HFFc6 (cell line): ENCODE measurements at regions not wholly inside any gene's neighbourhood (a gene's known extent, or its start where the extent isn't known, plus 50 kb on each side); places are given as distances from the start of the nearest gene placed in this dataset.

ENCODE experiments used
- DNase-seq: peaks from one replicate; pipeline ENCODE4 v3.0.0-alpha.2; 2018
- H3K27ac Mint-ChIP-seq: 2 replicates; pipeline ENCODE4 v1.8.0; 2020; ENCODE audit warnings: mild to moderate bottlenecking, mixed read lengths
- H3K27me3 Mint-ChIP-seq: 2 replicates; pipeline ENCODE4 v1.8.0; 2021; ENCODE audit warnings: mild to moderate bottlenecking, moderate library complexity, mixed read lengths; ENCODE audit not compliant: insufficient read depth
- H3K36me3 Mint-ChIP-seq: 2 replicates; pipeline ENCODE4 v1.8.0; 2021; ENCODE audit warnings: low read depth, mixed read lengths
- H3K4me1 Mint-ChIP-seq: 2 replicates; pipeline ENCODE4 v1.8.0; 2020; ENCODE audit warnings: low read depth, mixed read lengths
- H3K4me3 Mint-ChIP-seq: 2 replicates; pipeline ENCODE4 v1.8.0; 2020; ENCODE audit warnings: mild to moderate bottlenecking, moderate library complexity, mixed read lengths
- H3K9me3 Mint-ChIP-seq: 2 replicates; pipeline ENCODE4 v1.8.0; 2020; ENCODE audit warnings: mild to moderate bottlenecking, mixed read lengths
- TF ChIP-seq, protein P1 (sequence below): fragments of 200-600 bp; sonication (generic); IDR thresholded peaks from 2 replicates; pipeline ENCODE4 v1.5.0; 2021; ENCODE audit warnings: antibody characterized with exemption, mild to moderate bottlenecking

DNA sequence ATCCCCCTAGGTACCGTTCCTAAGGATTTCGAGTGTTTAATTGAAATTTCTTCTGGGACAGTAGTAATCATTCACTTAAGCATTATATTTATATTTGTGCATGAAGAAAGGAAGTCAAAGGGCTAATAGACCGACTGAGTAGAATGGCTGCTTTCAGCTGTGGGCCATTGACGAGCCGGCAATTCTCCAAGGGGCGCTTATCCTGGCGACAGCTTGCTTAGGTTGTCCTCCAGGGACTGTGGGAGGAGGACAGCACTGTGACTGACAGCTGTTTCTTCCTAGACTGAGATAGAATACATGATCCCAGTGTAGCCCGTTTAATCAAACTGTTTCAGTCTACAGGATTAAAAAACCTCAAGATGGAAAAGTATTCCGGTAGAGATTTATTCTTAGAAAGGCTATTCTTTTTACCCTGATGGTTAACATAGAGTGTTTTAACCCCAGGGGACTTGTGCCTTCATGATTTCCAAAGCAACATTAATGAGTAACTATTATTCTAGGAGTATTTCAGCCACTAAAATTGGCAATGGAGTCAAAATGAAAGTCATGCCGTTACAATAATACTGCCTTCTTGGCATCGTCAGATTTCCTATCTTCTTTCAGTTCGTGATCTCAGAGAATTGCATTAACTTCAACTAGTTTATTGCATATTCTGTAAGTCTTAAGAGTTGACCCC lies 943.1 kb upstream of the WWC1 start:
- H3K4me1 Mint-ChIP-seq = no peaks in the 10 kb centered on the region
- no peak for DNase-seq
- H3K27me3 Mint-ChIP-seq = no peaks in the 10 kb centered on the region
- no peak overlapping the region for H3K4me3 Mint-ChIP-seq
- TF ChIP-seq, protein P1, sequence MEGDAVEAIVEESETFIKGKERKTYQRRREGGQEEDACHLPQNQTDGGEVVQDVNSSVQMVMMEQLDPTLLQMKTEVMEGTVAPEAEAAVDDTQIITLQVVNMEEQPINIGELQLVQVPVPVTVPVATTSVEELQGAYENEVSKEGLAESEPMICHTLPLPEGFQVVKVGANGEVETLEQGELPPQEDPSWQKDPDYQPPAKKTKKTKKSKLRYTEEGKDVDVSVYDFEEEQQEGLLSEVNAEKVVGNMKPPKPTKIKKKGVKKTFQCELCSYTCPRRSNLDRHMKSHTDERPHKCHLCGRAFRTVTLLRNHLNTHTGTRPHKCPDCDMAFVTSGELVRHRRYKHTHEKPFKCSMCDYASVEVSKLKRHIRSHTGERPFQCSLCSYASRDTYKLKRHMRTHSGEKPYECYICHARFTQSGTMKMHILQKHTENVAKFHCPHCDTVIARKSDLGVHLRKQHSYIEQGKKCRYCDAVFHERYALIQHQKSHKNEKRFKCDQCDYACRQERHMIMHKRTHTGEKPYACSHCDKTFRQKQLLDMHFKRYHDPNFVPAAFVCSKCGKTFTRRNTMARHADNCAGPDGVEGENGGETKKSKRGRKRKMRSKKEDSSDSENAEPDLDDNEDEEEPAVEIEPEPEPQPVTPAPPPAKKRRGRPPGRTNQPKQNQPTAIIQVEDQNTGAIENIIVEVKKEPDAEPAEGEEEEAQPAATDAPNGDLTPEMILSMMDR = no peak
- no peaks in the 10 kb centered on the region for H3K36me3 Mint-ChIP-seq
- H3K9me3 Mint-ChIP-seq = peaks cover 4% of the 10 kb centered on the region; the same call in 1 of the 2 replicates
- H3K27ac Mint-ChIP-seq = no peak overlapping the region

DNA sequence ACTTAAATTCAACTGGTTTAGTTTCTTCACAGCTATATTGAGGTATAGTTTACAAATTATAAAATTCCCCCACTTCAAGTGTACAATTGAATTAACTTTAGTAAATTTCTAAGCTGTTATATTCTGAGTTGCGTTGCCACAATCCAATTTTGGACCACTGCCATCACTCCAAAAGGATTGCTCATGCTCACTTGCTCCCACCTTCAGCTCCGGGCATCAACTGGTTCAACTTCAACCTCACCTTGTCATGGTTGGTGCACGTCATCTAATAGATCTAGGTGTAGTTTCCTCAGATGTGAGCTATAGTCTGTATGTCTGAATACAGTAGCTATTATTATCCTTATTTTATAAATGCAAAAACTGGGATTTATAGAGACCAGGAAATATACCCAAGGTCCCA lies 942.5 kb upstream of the WWC1 start:
- Mint-ChIP-seq H3K4me3 (no peak overlapping the region), H3K36me3 (no peaks in the 10 kb centered on the region), H3K9me3 (peaks cover 7% of the 10 kb centered on the region), H3K4me1 (no peaks in the 10 kb centered on the region), H3K27ac (no peak overlapping the region), H3K27me3 (no peaks in the 10 kb centered on the region)
- TF ChIP-seq, protein P1 = no peak
- DNase-seq = no peak

DNA sequence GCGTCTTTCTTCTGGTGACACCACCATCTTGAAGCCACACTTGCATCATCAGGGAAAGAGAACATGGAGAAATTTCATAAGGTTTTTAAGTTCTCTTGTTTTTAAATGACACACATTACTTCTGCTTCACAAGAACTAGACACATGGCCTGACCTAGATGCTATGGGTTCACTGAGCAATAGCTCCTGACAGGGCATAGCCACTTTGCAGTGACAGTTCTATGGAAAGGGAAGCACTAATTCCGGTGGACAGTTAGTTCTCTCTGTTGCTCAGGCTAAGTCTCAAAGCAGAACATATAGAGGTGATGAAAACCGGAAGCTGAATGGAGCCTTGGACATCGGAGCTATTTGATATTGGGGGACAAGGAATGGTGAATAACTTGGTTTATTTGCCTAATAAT lies 940.1 kb upstream of the WWC1 start:
- H3K4me1 Mint-ChIP-seq = no peaks in the 10 kb centered on the region
- no peak for DNase-seq
- H3K27me3 Mint-ChIP-seq = no peaks in the 10 kb centered on the region
- TF ChIP-seq, protein P1 = no peak
- no peak overlapping the region for H3K4me3 Mint-ChIP-seq
- no peak overlapping the region for H3K27ac Mint-ChIP-seq
- no peaks in the 10 kb centered on the region for H3K36me3 Mint-ChIP-seq
- peaks cover 8% of the 10 kb centered on the region for H3K9me3 Mint-ChIP-seq

DNA sequence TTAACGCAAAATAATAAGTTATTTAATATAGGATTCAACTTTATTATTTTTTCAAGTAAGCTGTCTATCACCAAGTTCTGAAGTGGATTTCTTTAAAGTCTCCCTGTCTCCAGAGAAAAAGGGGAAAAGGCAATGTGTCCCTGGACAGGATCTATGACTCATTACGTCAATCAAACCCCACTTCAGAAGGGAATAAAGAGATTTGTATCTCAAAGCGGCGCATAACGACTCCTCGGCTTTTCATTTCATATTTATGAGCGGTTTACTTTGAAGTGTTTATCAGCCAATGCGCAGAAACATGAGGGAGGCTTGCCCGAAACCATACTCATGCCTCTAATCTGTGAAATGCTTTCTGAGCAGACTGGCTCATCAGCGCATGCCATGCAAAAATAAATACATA lies 938.6 kb upstream of the WWC1 start:
- H3K4me3 Mint-ChIP-seq = no peak overlapping the region
- no peaks in the 10 kb centered on the region for H3K36me3 Mint-ChIP-seq
- no peaks in the 10 kb centered on the region for H3K27me3 Mint-ChIP-seq
- DNase-seq = no peak
- H3K27ac Mint-ChIP-seq = no peak overlapping the region
- H3K4me1 Mint-ChIP-seq = no peaks in the 10 kb centered on the region
- TF ChIP-seq, protein P1 = no peak
- peaks cover 8% of the 10 kb centered on the region for H3K9me3 Mint-ChIP-seq

DNA sequence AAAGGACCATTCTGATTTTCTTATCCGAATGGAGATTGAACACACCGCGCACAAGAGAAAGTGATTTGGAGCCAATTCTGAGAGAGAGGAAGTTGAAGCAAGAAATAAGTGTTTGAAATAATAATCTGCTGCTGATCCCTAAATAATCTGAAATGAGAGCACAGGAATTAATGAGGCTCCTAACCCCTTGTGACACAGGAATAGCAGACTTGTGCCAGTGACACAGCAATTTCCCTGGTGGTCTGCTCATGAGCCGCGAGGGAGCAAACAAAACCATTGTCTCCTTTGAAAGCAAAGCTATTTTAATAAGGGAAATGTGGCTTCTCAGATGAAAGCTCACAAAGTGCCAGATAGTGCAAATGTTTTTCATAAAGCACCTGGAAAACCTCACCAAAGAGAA lies 936.1 kb upstream of the WWC1 start:
- Mint-ChIP-seq H3K9me3 (peaks cover 8% of the 10 kb centered on the region), H3K27ac (no peak overlapping the region), H3K4me3 (no peak overlapping the region), H3K27me3 (no peaks in the 10 kb centered on the region), H3K36me3 (no peaks in the 10 kb centered on the region), H3K4me1 (no peaks in the 10 kb centered on the region)
- DNase-seq = no peak
- TF ChIP-seq, protein P1 = no peak

DNA sequence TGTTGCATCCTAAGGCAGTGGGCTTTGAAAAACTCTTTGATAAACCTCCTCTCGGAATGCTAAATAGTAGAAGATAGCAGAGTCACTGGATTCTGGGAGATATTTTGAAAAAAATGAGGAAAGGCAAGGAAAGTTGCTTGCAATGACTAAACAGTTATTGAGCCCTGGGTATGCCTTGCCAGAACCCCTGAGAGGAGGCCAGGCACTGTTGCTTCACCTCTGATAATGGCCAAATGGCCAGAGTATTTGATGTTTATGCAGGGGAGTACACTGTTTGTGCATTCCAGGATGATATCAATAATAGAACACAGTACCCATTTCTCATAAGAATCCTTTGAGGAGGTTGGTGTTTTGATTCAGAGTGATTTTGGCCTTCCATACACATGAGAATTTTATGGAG lies 935.1 kb upstream of the WWC1 start:
- peaks cover 7% of the 10 kb centered on the region for H3K9me3 Mint-ChIP-seq
- DNase-seq = no peak
- H3K36me3 Mint-ChIP-seq = no peaks in the 10 kb centered on the region
- H3K27ac Mint-ChIP-seq = no peak overlapping the region
- no peak overlapping the region for H3K4me3 Mint-ChIP-seq
- no peaks in the 10 kb centered on the region for H3K27me3 Mint-ChIP-seq
- H3K4me1 Mint-ChIP-seq = no peaks in the 10 kb centered on the region
- TF ChIP-seq, protein P1 = no peak
